Suprapubic skin (tissue), 4 donors: ENCODE measurements at regions not wholly inside any gene's neighbourhood (a gene's known extent, or its start where the extent isn't known, plus 50 kb on each side); places are given as distances from the start of the nearest gene placed in this dataset.

Experiments used
- DNase-seq, 2 donors: peaks; one replicate each; pipeline ENCODE4 v3.0.0-alpha.2; 2019; ENCODE audit warnings: low spot score in 2 of 2
- H3K27ac ChIP-seq: fragments of 200-600 bp; sonication (generic); one replicate; pipeline ENCODE4 v1.5.1; 2019
- H3K27me3 ChIP-seq: fragments of 200-600 bp; sonication (generic); one replicate; pipeline ENCODE4 v1.5.1; 2019
- H3K36me3 ChIP-seq: fragments of 200-600 bp; sonication (generic); one replicate; pipeline ENCODE4 v1.5.1; 2019
- H3K4me1 ChIP-seq: fragments of 200-600 bp; sonication (generic); one replicate; pipeline ENCODE4 v1.5.1; 2019
- H3K4me3 ChIP-seq: fragments of 200-600 bp; sonication (generic); one replicate; pipeline ENCODE4 v1.5.1; 2019; ENCODE audit warnings: mild to moderate bottlenecking
- H3K9me3 ChIP-seq: fragments of 200-600 bp; sonication (generic); one replicate; pipeline ENCODE4 v1.5.1; 2019
- CTCF ChIP-seq, 2 donors: fragments of 200-600 bp in 1 of 2; fragments of 450-650 bp in 1 of 2; sonication (generic) in 1 of 2; IDR thresholded peaks; one replicate each; pipeline ENCODE4 v1.5.1; 2016 to 2019; ENCODE audit warnings: antibody characterized with exemption in 2 of 2, mild to moderate bottlenecking in 1 of 2, moderate library complexity in 1 of 2
- EP300 ChIP-seq: sonication (generic); formaldehyde crosslinking; IDR thresholded peaks from one replicate; pipeline ENCODE4 v1.6.1; 2017; ENCODE audit warnings: antibody characterized with exemption
- POLR2A ChIP-seq, 2 donors: fragments of 450-650 bp; IDR thresholded peaks; one replicate each; pipeline ENCODE4 v1.6.1; 2017; ENCODE audit warnings: antibody characterized with exemption in 2 of 2, mild to moderate bottlenecking in 2 of 2, moderate library complexity in 2 of 2
- POLR2AphosphoS5 ChIP-seq, 3 donors: sonication (generic); formaldehyde crosslinking; IDR thresholded peaks; one replicate each; pipeline ENCODE4 v1.6.1; 2017; ENCODE audit warnings: antibody characterized with exemption in 3 of 3
- WGBS: methylation state at CpG from one replicate; pipeline ENCODE4 v1.1.5; 2018; 5-methylcytosine and 5-hydroxymethylcytosine counted together

DNA sequence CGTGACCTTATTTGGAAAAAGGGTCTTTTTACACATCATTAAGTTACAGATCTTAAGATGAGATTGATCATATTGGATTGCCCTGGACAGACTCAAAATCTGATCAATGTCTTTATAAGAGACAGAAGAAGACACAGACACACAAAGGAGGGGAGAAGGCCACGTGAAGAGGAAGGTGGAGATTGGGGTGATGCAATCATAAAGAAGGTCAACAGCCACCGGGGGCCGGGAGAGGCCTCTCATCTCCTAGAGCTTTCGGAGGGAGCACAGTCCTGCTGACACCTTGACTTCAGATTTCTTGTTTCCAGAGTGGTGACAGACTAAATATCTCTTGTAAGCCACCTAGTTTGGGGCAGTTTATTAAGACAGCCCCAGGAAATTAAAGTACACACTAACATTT is 204.6 kb upstream of the CSF3R start:
- Histone ChIP-seq H3K4me3 (no peak overlapping the region), H3K27me3 (peaks cover 47% of the 10 kb centered on the region), H3K4me1 (no peaks in the 10 kb centered on the region), H3K27ac (no peak overlapping the region), H3K9me3 (no peaks in the 10 kb centered on the region), H3K36me3 (no peaks in the 10 kb centered on the region)
- DNase-seq, result no peak
- WGBS, result 64% methylated on average over 5 of the region's 5 CpGs
- no peak for TF ChIP-seq POLR2AphosphoS5 (IDR thresholded peaks at IDR 0.05)
- no peak for TF ChIP-seq EP300
- TF ChIP-seq CTCF (IDR thresholded peaks at IDR 0.05), result no peak
- TF ChIP-seq POLR2A (IDR thresholded peaks at IDR 0.05), result no peak

DNA sequence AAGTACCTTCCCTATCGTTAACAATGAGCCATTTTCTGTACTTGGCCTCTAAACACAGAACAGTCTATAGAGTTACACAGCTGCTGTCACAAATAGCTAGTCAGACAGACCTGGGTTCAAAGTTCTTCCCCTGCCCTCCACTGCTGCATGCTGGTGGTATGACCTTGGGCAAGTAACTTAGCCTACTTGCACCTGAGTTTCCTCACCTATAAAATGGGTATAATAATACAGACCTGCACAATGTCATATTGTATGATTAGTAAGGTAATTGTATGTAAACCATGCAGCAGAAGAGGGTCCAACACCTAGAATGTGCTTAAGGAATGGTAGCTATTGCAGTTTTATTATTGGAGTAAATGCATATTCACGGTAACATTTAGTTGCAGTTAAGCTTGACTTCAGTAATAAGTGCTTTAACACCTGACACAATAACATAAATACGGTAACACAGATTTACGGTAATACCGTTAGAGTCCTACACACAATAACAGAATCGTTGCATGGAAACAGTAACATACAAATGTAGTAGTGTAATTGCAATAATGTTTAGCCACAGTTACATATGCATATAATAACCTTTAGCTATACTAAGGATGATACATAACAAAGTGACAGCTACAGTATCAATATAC is 193.3 kb upstream of the CSF3R start:
- TF ChIP-seq POLR2A (IDR thresholded peaks at IDR 0.05), result no peak
- TF ChIP-seq EP300, result no peak
- no peak for TF ChIP-seq POLR2AphosphoS5 (IDR thresholded peaks at IDR 0.05)
- TF ChIP-seq CTCF (IDR thresholded peaks at IDR 0.05), result no peak
- 86% methylated on average over 6 of the region's 6 CpGs for WGBS
- no peak for DNase-seq

DNA sequence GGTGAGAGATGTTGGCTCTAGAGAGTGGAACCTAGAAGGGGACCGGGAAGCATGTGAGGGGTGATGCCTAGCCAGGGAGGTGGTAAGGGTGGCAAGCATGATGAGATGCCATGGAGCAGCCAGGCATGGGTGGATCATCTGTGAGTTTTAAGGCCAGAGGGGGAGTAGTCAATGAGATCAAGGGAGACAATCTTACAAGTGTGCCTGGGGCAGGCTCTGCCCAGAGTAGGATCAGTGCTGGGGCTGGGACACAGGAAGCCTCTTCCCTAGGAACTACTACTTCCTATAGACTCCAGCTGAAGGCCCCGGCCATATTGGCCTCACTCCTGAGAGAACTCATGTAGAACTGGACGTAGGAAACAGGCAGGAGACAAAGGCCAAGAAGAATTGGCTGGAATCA is 192.4 kb upstream of the CSF3R start:
- 61% methylated on average over 3 of the region's 3 CpGs for WGBS

More for the DNA sequence above, 193.3 kb upstream of the CSF3R start:
- no peaks in the 10 kb centered on the region for H3K9me3 ChIP-seq
- no peak overlapping the region for H3K27ac ChIP-seq
- H3K36me3 ChIP-seq, result no peaks in the 10 kb centered on the region
- peaks cover 52% of the 10 kb centered on the region for H3K27me3 ChIP-seq
- H3K4me1 ChIP-seq, result no peaks in the 10 kb centered on the region
- no peak overlapping the region for H3K4me3 ChIP-seq

GRCh38 chr1:36673202-36673601 is 190.5 kb upstream of the CSF3R start:
- no peak overlapping the region for H3K4me3 ChIP-seq
- no peak overlapping the region for H3K27ac ChIP-seq
- no peaks in the 10 kb centered on the region for H3K9me3 ChIP-seq
- DNase-seq, result no peak
- TF ChIP-seq CTCF (IDR thresholded peaks at IDR 0.05) (no peak), EP300 (no peak), POLR2A (IDR thresholded peaks at IDR 0.05) (no peak), POLR2AphosphoS5 (IDR thresholded peaks at IDR 0.05) (no peak)
- no peaks in the 10 kb centered on the region for H3K4me1 ChIP-seq
- peaks cover 69% of the 10 kb centered on the region for H3K27me3 ChIP-seq
- WGBS, result 47% methylated on average over 6 of the region's 6 CpGs
- H3K36me3 ChIP-seq, result no peaks in the 10 kb centered on the region

More for the DNA sequence above, 192.4 kb upstream of the CSF3R start:
- Histone ChIP-seq H3K4me3 (no peak overlapping the region), H3K4me1 (no peaks in the 10 kb centered on the region), H3K27me3 (peaks cover 57% of the 10 kb centered on the region), H3K27ac (no peak overlapping the region), H3K36me3 (no peaks in the 10 kb centered on the region), H3K9me3 (no peaks in the 10 kb centered on the region)
- TF ChIP-seq CTCF (IDR thresholded peaks at IDR 0.05) (no peak), EP300 (no peak), POLR2A (IDR thresholded peaks at IDR 0.05) (no peak), POLR2AphosphoS5 (IDR thresholded peaks at IDR 0.05) (no peak)
- DNase-seq, result peak; percentile 23 to 31

- no peak overlapping the region for H3K27ac ChIP-seq
- no peaks in the 10 kb centered on the region for H3K36me3 ChIP-seq
- 52% methylated on average over 9 of the region's 9 CpGs for WGBS
- H3K27me3 ChIP-seq, result peaks cover 84% of the 10 kb centered on the region
- TF ChIP-seq CTCF (IDR thresholded peaks at IDR 0.05), result no peak
- TF ChIP-seq EP300, result no peak
- no peaks in the 10 kb centered on the region for H3K9me3 ChIP-seq
- peak in 1 of 2 donors; percentile 17 for DNase-seq
- no peak overlapping the region for H3K4me3 ChIP-seq
- no peaks in the 10 kb centered on the region for H3K4me1 ChIP-seq
Measured at GRCh38 chr1:36669262-36669661, 186.5 kb upstream of the CSF3R start.
